ENCODE measurements at regions not wholly inside any gene's neighbourhood (a gene's known extent, or its start where the extent isn't known, plus 50 kb on each side); places are given as distances from the start of the nearest gene placed in this dataset.

- ATAC-seq (ENCODE audit: low read depth) (no peak), DNase-seq (no peak)
- Histone ChIP-seq H3K9me3 (ENCODE audit: control extremely low read depth in 1 of 3, control insufficient read depth in 2 of 3, insufficient read depth in 1 of 3, low read length in 2 of 3) (peaks cover 11 to 51% (median 23%) of the 10 kb centered on the region in 3 donors), H3K27me3 (replicated peaks in 1 of 4; ENCODE audit: control extremely low read depth in 1 of 4, control insufficient read depth in 3 of 4, insufficient read depth in 4 of 4, low read length in 3 of 4) (no peaks in the 10 kb centered on the region), H2AFZ (ENCODE audit: insufficient read depth, low read depth, low read length, poor library complexity, severe bottlenecking) (no peak overlapping the region), H3K4me2 (replicated peaks; ENCODE audit: low read depth, low read length, poor library complexity, severe bottlenecking) (no peak overlapping the region), H3K36me3 (replicated peaks in 1 of 2; ENCODE audit: control extremely low read depth in 1 of 2, control insufficient read depth in 1 of 2, extremely low read depth in 1 of 2, insufficient read depth in 2 of 2, low read length in 1 of 2) (no peaks in the 10 kb centered on the region), H3K4me1 (ENCODE audit: control insufficient read depth in 2 of 2, insufficient read depth in 2 of 2, low read length in 2 of 2) (no peaks in the 10 kb centered on the region), H4K20me1 (ENCODE audit: control insufficient read depth, insufficient read depth, low read length, poor library complexity, severe bottlenecking) (no peaks in the 10 kb centered on the region), H3K27ac (ENCODE audit: low read length in 2 of 2) (no peak overlapping the region), H3K9ac (ENCODE audit: low read length) (no peak overlapping the region), H3K4me3 (ENCODE audit: control extremely low read depth in 1 of 5, extremely low read depth in 1 of 5, insufficient read depth in 1 of 5, low read depth in 2 of 5, low read length in 4 of 5) (no peak overlapping the region), H3K79me2 (ENCODE audit: control insufficient read depth, insufficient read depth, low read length) (no peaks in the 10 kb centered on the region)
- no peaks in the 10 kb centered on the region for H3K4me1 Mint-ChIP-seq
- no peak overlapping the region for H3K4me3 Mint-ChIP-seq
- H3K27me3 Mint-ChIP-seq, result no peaks in the 10 kb centered on the region
- H3K9me3 Mint-ChIP-seq (ENCODE audit: insufficient read depth), result peaks cover 39% of the 10 kb centered on the region
- intact Hi-C loops (cut with micrococcal nuclease), result no loop called here
- TF ChIP-seq EZH2 (IDR thresholded peaks at IDR 0.05; ENCODE audit: borderline replicate concordance, insufficient read depth, low read depth, low read length, poor library complexity, severe bottlenecking), result no peak
- TF ChIP-seq CTCF (IDR thresholded peaks at IDR 0.05), result no peak
- CTCF ChIA-PET, result no interaction called here
- WGBS (ENCODE audit: insufficient coverage), result no CpG with 5 or more reads among the region's 3 CpGs
- POLR2A ChIA-PET, result no interaction called here
- H3K27ac Mint-ChIP-seq, result no peak overlapping the region
These were observed 1987.7 kb downstream of the TP53TG3F start for GRCh38 chr16:35447010-35447558.

GRCh38 chr16:35449663-35450062, 1990.3 kb downstream of the TP53TG3F start:
- POLR2A ChIA-PET, result no interaction called here
- TF ChIP-seq EZH2 (IDR thresholded peaks at IDR 0.05; ENCODE audit: borderline replicate concordance, insufficient read depth, low read depth, low read length, poor library complexity, severe bottlenecking), result no peak
- no peak for TF ChIP-seq CTCF (IDR thresholded peaks at IDR 0.05)
- Mint-ChIP-seq H3K4me3 (no peak overlapping the region), H3K9me3 (ENCODE audit: insufficient read depth) (peaks cover 33% of the 10 kb centered on the region), H3K4me1 (no peaks in the 10 kb centered on the region), H3K27me3 (no peaks in the 10 kb centered on the region), H3K27ac (no peak overlapping the region)
- no peak overlapping the region for H3K4me2 ChIP-seq (replicated peaks; ENCODE audit: low read depth, low read length, poor library complexity, severe bottlenecking)
- H3K4me1 ChIP-seq (ENCODE audit: control insufficient read depth in 2 of 2, insufficient read depth in 2 of 2, low read length in 2 of 2), result no peaks in the 10 kb centered on the region
- H3K79me2 ChIP-seq (ENCODE audit: control insufficient read depth, insufficient read depth, low read length), result no peaks in the 10 kb centered on the region
- ATAC-seq (ENCODE audit: low read depth), result no peak
- no peak overlapping the region for H3K4me3 ChIP-seq (ENCODE audit: control extremely low read depth in 1 of 5, extremely low read depth in 1 of 5, insufficient read depth in 1 of 5, low read depth in 2 of 5, low read length in 4 of 5)
- H4K20me1 ChIP-seq (ENCODE audit: control insufficient read depth, insufficient read depth, low read length, poor library complexity, severe bottlenecking), result no peaks in the 10 kb centered on the region
- H3K27ac ChIP-seq (ENCODE audit: low read length in 2 of 2), result no peak overlapping the region
- peaks cover 7 to 46% (median 34%) of the 10 kb centered on the region in 3 donors for H3K9me3 ChIP-seq (ENCODE audit: control extremely low read depth in 1 of 3, control insufficient read depth in 2 of 3, insufficient read depth in 1 of 3, low read length in 2 of 3)
- WGBS (ENCODE audit: insufficient coverage), result no CpG with 5 or more reads among the region's 2 CpGs
- CTCF ChIA-PET, result no interaction called here
- no peak overlapping the region for H3K9ac ChIP-seq (ENCODE audit: low read length)
- no peaks in the 10 kb centered on the region for H3K27me3 ChIP-seq (replicated peaks in 1 of 4; ENCODE audit: control extremely low read depth in 1 of 4, control insufficient read depth in 3 of 4, insufficient read depth in 4 of 4, low read length in 3 of 4)
- no peak for DNase-seq
- intact Hi-C loops (cut with micrococcal nuclease), result no loop called here
- no peak overlapping the region for H2AFZ ChIP-seq (ENCODE audit: insufficient read depth, low read depth, low read length, poor library complexity, severe bottlenecking)
- H3K36me3 ChIP-seq (replicated peaks in 1 of 2; ENCODE audit: control extremely low read depth in 1 of 2, control insufficient read depth in 1 of 2, extremely low read depth in 1 of 2, insufficient read depth in 2 of 2, low read length in 1 of 2), result no peaks in the 10 kb centered on the region

Data from B cell (primary cell).